CD4-positive, alpha-beta memory T cell (primary cell): ENCODE measurements at regions not wholly inside any gene's neighbourhood (a gene's known extent, or its start where the extent isn't known, plus 50 kb on each side); places are given as distances from the start of the nearest gene placed in this dataset.

Experiments
- CTCF ChIA-PET: fragments of 350-600 bp; sonication (Branson Sonifier 250); formaldehyde crosslinking; loops from one replicate; lab custom pipeline; 2021; ENCODE audit warnings: inconsistent platforms; ENCODE audit not compliant: partially characterized antibody; lab: Charles Lee
- POLR2A ChIA-PET: fragments of 350-600 bp; sonication (Branson Sonifier 250); formaldehyde crosslinking; loops from one replicate; lab custom pipeline; 2021; ENCODE audit not compliant: partially characterized antibody; lab: Charles Lee
- DNase-seq, 5 donors: peaks; one replicate each; pipeline versions ENCODE4 v3.0.0 to v3.0.0-alpha.2; 2020 to 2022; ENCODE audit warnings: mixed read lengths in 1 of 5
- H3K27ac ChIP-seq: one replicate; pipeline ENCODE4 v1.7.0; 2013; ENCODE audit warnings: low read depth, low read length
- H3K27me3 ChIP-seq: 2 replicates; pipeline ENCODE4 v1.7.0; 2013; ENCODE audit warnings: mild to moderate bottlenecking, low read length, moderate library complexity; ENCODE audit not compliant: insufficient read depth
- H3K36me3 ChIP-seq: 2 replicates; pipeline ENCODE4 v1.7.0; 2013; ENCODE audit warnings: mild to moderate bottlenecking, low read length, moderate library complexity; ENCODE audit not compliant: insufficient read depth
- H3K4me1 ChIP-seq: 2 replicates; pipeline ENCODE4 v1.7.0; 2013; ENCODE audit warnings: mild to moderate bottlenecking, low read length, moderate library complexity; ENCODE audit not compliant: insufficient read depth
- H3K4me3 ChIP-seq, 2 donors: one replicate each; pipeline ENCODE4 v1.7.0; 2013; ENCODE audit warnings: low read length in 2 of 2, mild to moderate bottlenecking in 1 of 2
- H3K9me3 ChIP-seq, 2 donors: one replicate each; pipeline ENCODE4 v1.7.0; 2013; ENCODE audit warnings: low read length in 2 of 2, control low read depth in 1 of 2; ENCODE audit not compliant: control insufficient read depth in 1 of 2
- H3K27ac Mint-ChIP-seq, 7 donors: one replicate each; pipeline ENCODE4 v1.8.0; 2020 to 2021; ENCODE audit warnings: mixed read lengths in 7 of 7, mild to moderate bottlenecking in 6 of 7, inconsistent platforms in 3 of 7, moderate library complexity in 3 of 7
- H3K27me3 Mint-ChIP-seq, 2 donors: one replicate each; pipeline ENCODE4 v1.8.0; 2020 to 2021; ENCODE audit warnings: mixed read lengths in 2 of 2
- H3K36me3 Mint-ChIP-seq, 2 donors: one replicate each; pipeline ENCODE4 v1.8.0; 2020 to 2021; ENCODE audit warnings: mixed read lengths in 2 of 2, inconsistent platforms in 1 of 2, mild to moderate bottlenecking in 1 of 2
- H3K4me1 Mint-ChIP-seq, 4 donors: one replicate each; pipeline ENCODE4 v1.8.0; 2020 to 2021; ENCODE audit warnings: mixed read lengths in 4 of 4, mild to moderate bottlenecking in 1 of 4
- H3K4me3 Mint-ChIP-seq, 8 donors: one replicate each; pipeline ENCODE4 v1.8.0; 2020 to 2021; ENCODE audit warnings: mixed read lengths in 8 of 8, mild to moderate bottlenecking in 7 of 8, moderate library complexity in 6 of 8, inconsistent platforms in 3 of 8
- H3K9me3 Mint-ChIP-seq, 8 donors: one replicate each; pipeline ENCODE4 v1.8.0; 2020 to 2021; ENCODE audit warnings: mixed read lengths in 8 of 8, mild to moderate bottlenecking in 5 of 8, inconsistent platforms in 3 of 8, moderate library complexity in 1 of 8
- intact Hi-C: fragments of 100-400 bp; cut with micrococcal nuclease; formaldehyde crosslinking; loops from one replicate; pipeline ENCODE4 v1.15.1; 2023

GRCh38 chr1:162946701-162947100 is 85.7 kb upstream of the CCDC190 start:
- DNase-seq: no peak
- H3K36me3 ChIP-seq: no peaks in the 10 kb centered on the region
- no peak overlapping the region for H3K27ac ChIP-seq
- Mint-ChIP-seq H3K27ac (no peak overlapping the region), H3K4me3 (no peak overlapping the region), H3K4me1 (peaks cover 0 to 2% (median 0%) of the 10 kb centered on the region in 4 donors), H3K27me3 (peaks cover 4 to 11% of the 10 kb centered on the region in 2 donors), H3K36me3 (no peaks in the 10 kb centered on the region), H3K9me3 (no peaks in the 10 kb centered on the region)
- POLR2A ChIA-PET: no interaction called here
- no peaks in the 10 kb centered on the region for H3K27me3 ChIP-seq
- no peak overlapping the region for H3K4me3 ChIP-seq
- no peaks in the 10 kb centered on the region for H3K9me3 ChIP-seq
- intact Hi-C loops: no loop called here
- no peaks in the 10 kb centered on the region for H3K4me1 ChIP-seq
- CTCF ChIA-PET: no interaction called here

- Mint-ChIP-seq H3K9me3 (no peaks in the 10 kb centered on the region), H3K27ac (no peak overlapping the region), H3K27me3 (peaks cover 4 to 14% of the 10 kb centered on the region in 2 donors), H3K4me1 (peaks cover 0 to 2% (median 0%) of the 10 kb centered on the region in 4 donors), H3K4me3 (no peak overlapping the region), H3K36me3 (no peaks in the 10 kb centered on the region)
- no peaks in the 10 kb centered on the region for H3K4me1 ChIP-seq
- no peaks in the 10 kb centered on the region for H3K27me3 ChIP-seq
- H3K9me3 ChIP-seq: no peaks in the 10 kb centered on the region
- POLR2A ChIA-PET: no interaction called here
- DNase-seq: no peak
- intact Hi-C loops: no loop called here
- no peaks in the 10 kb centered on the region for H3K36me3 ChIP-seq
- no peak overlapping the region for H3K4me3 ChIP-seq
- CTCF ChIA-PET: no interaction called here
- no peak overlapping the region for H3K27ac ChIP-seq
These were observed 84.1 kb upstream of the CCDC190 start for GRCh38 chr1:162944974-162945674.

DNA sequence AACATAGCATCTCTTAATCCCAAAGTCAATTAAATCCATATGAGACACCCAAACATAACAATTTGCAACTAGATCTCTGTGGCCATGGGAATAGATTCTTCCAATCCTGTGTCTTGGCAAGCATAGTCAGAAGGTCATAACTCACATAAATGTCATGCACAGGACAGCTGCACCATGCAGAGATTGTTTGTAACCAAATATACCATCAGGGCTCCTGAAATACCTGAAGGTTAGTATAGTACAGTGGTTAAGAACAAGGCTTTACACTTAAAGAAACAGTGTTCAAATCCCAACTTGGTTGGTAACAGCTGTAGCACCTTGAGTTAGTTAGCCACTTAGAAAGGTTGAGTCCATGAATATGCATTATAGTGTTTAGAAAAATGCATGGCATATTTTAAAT is 82.6 kb upstream of the CCDC190 start:
- POLR2A ChIA-PET: no interaction called here

GRCh38 chr1:162942916-162943559 is 82.1 kb upstream of the CCDC190 start:
- no peaks in the 10 kb centered on the region for H3K27me3 ChIP-seq
- ChIA-PET POLR2A (no interaction called here), CTCF (no interaction called here)
- no peak overlapping the region for H3K4me3 Mint-ChIP-seq
- H3K9me3 ChIP-seq: no peaks in the 10 kb centered on the region
- H3K27ac Mint-ChIP-seq: no peak overlapping the region
- no peak overlapping the region for H3K4me3 ChIP-seq
- intact Hi-C loops: no loop called here
- no peaks in the 10 kb centered on the region for H3K36me3 ChIP-seq
- peaks cover 0 to 2% (median 0%) of the 10 kb centered on the region in 4 donors for H3K4me1 Mint-ChIP-seq
- peaks cover 4 to 14% of the 10 kb centered on the region in 2 donors for H3K27me3 Mint-ChIP-seq
- H3K36me3 Mint-ChIP-seq: no peaks in the 10 kb centered on the region
- no peak for DNase-seq
- no peaks in the 10 kb centered on the region for H3K4me1 ChIP-seq
- H3K9me3 Mint-ChIP-seq: no peaks in the 10 kb centered on the region
- no peak overlapping the region for H3K27ac ChIP-seq

More for the DNA sequence above, 82.6 kb upstream of the CCDC190 start:
- no peak overlapping the region for H3K27ac Mint-ChIP-seq
- DNase-seq: no peak
- no peak overlapping the region for H3K4me3 Mint-ChIP-seq
- peaks cover 4 to 14% of the 10 kb centered on the region in 2 donors for H3K27me3 Mint-ChIP-seq
- H3K27me3 ChIP-seq: no peaks in the 10 kb centered on the region
- H3K4me1 ChIP-seq: no peaks in the 10 kb centered on the region
- H3K36me3 Mint-ChIP-seq: no peaks in the 10 kb centered on the region
- no peak overlapping the region for H3K27ac ChIP-seq
- H3K36me3 ChIP-seq: no peaks in the 10 kb centered on the region
- no peaks in the 10 kb centered on the region for H3K9me3 Mint-ChIP-seq
- intact Hi-C loops: no loop called here
- H3K4me1 Mint-ChIP-seq: peaks cover 0 to 2% (median 0%) of the 10 kb centered on the region in 4 donors
- H3K4me3 ChIP-seq: no peak overlapping the region
- H3K9me3 ChIP-seq: no peaks in the 10 kb centered on the region
- CTCF ChIA-PET: no interaction called here

DNA sequence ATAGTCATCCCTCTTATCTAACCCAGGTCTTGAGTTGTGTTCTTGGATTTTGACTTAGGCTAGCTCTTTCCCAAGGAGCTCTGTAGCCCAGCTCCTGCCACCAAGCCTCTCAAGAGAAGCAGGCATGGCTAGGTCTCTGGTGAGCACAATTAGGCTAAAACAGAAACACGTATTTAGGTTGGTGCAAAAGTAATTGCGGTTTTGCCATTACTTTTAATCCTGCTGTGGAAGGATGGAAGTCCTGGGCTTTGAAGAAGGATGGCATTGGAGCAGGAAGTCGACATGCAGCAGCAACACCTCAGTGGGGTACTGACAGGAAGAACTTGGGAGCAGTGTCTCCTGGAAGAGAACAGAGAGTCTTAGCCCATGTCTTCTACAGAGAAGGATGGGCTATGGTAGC is 80.0 kb upstream of the CCDC190 start:
- peaks cover 0 to 2% (median 0%) of the 10 kb centered on the region in 4 donors for H3K4me1 Mint-ChIP-seq
- Histone ChIP-seq H3K36me3 (no peaks in the 10 kb centered on the region), H3K4me1 (no peaks in the 10 kb centered on the region), H3K4me3 (no peak overlapping the region), H3K27me3 (no peaks in the 10 kb centered on the region), H3K9me3 (no peaks in the 10 kb centered on the region), H3K27ac (no peak overlapping the region)
- POLR2A ChIA-PET: no interaction called here
- intact Hi-C loops: no loop called here
- no peak overlapping the region for H3K4me3 Mint-ChIP-seq
- peaks cover 12 to 15% of the 10 kb centered on the region in 2 donors for H3K27me3 Mint-ChIP-seq
- CTCF ChIA-PET: no interaction called here
- H3K27ac Mint-ChIP-seq: peak overlapping the region in 1 of 7 donors; percentile 44
- no peaks in the 10 kb centered on the region for H3K36me3 Mint-ChIP-seq
- no peak for DNase-seq
- H3K9me3 Mint-ChIP-seq: no peaks in the 10 kb centered on the region

DNA sequence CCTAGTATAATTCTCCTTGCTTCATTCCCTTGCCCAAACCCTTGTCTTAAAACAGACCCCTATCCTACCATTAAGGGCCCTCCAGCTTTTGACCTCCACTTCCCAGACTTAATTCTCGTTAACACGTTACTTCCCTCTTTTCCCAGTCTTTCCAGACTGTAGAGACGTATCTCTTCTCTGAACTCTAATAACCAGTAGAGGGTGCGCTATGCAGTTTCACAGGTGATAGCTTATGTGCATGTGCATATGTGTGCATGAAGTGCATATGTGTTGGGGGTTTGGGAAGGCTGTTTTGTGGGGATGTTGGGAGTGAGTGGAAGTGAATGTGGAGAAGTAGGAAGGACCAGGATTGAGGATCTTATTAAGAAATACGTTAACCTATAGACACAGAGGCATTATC is 78.1 kb upstream of the CCDC190 start:
- Mint-ChIP-seq H3K27me3 (peaks cover 12 to 24% of the 10 kb centered on the region in 2 donors), H3K4me1 (peaks cover 0 to 2% (median 0%) of the 10 kb centered on the region in 4 donors), H3K9me3 (no peaks in the 10 kb centered on the region), H3K36me3 (no peaks in the 10 kb centered on the region), H3K4me3 (no peak overlapping the region), H3K27ac (no peak overlapping the region)
- no peak overlapping the region for H3K27ac ChIP-seq
- no peaks in the 10 kb centered on the region for H3K9me3 ChIP-seq
- DNase-seq: no peak
- H3K27me3 ChIP-seq: no peaks in the 10 kb centered on the region
- H3K4me3 ChIP-seq: no peak overlapping the region
- intact Hi-C loops: no loop called here
- no peaks in the 10 kb centered on the region for H3K36me3 ChIP-seq
- CTCF ChIA-PET: no interaction called here
- POLR2A ChIA-PET: no interaction called here
- H3K4me1 ChIP-seq: no peaks in the 10 kb centered on the region

DNA sequence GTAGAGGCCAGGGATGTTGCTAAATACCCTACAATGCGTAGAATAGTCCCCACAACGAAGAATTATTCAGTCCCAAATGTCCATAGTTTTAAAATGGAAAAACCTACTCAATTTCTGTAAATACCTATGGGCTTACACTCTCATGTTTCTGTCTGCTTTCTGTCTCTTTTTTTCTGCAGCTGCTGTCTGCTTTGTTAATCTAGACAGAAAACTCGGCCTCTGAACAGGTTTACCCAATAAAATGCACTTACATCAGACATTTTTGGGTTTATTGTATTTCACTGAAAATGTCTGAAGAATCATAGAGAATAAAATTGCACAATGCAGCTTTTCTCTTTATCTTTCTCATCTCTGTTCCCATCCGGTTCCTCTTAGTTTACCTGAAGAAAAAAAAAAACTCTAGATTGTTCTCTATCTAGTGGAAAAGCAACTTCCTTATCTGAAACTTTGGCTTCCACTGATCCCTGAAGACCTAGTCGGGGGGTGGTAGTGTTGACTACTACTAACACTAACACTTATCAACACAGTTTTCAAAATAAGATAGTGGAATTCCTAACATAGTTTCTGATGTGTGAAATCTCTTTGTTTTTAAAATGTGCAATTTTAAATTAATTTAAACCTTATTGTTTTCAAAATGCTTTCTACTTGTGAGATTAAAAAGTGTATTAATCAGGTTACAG is 76.9 kb upstream of the CCDC190 start:
- Mint-ChIP-seq H3K4me3 (no peak overlapping the region), H3K27me3 (peaks cover 12 to 22% of the 10 kb centered on the region in 2 donors), H3K9me3 (no peaks in the 10 kb centered on the region), H3K27ac (no peak overlapping the region), H3K4me1 (no peaks in the 10 kb centered on the region), H3K36me3 (no peaks in the 10 kb centered on the region)
- Histone ChIP-seq H3K36me3 (no peaks in the 10 kb centered on the region), H3K4me3 (no peak overlapping the region), H3K4me1 (no peaks in the 10 kb centered on the region), H3K27ac (no peak overlapping the region), H3K9me3 (no peaks in the 10 kb centered on the region), H3K27me3 (no peaks in the 10 kb centered on the region)
- DNase-seq: no peak
- intact Hi-C loops: no loop called here
- ChIA-PET POLR2A (no interaction called here), CTCF (no interaction called here)
